Right kidney (tissue), 1 donor: ENCODE measurements at regions not wholly inside any gene's neighbourhood (a gene's known extent, or its start where the extent isn't known, plus 50 kb on each side); places are given as distances from the start of the nearest gene placed in this dataset.

ENCODE experiments used
- DNase-seq: peaks from one replicate; pipeline ENCODE4 v3.0.0-alpha.2; 2016

- DNase-seq: no peak
Measured at GRCh38 chr7:46982928-46983327, 599.0 kb downstream of the TNS3 start.

DNA sequence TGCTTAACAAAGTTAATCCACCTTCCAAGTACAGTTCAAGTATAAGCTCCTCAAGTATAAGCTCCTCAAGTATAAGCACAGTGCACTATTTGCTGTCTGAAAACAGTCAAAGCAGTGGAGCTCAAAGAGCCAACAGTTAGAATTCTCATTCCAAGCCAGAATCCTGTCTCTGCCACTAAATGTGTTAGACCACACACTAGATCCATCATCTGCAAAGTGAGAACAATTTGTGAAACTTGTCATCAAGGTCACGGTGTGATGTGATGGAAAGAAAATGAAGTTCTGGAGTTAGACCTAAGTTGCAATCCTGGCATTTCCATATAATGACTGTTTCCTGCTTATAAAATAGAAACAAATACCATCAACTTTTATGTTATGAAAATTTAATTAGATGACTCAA, 602.5 kb downstream of the TNS3 start:
- no peak for DNase-seq

- DNase-seq: no peak
Measured at GRCh38 chr7:46975493-46975892, 606.4 kb downstream of the TNS3 start.

GRCh38 chr7:46972205-46972604, 609.7 kb downstream of the TNS3 start:
- DNase-seq: no peak

- no peak for DNase-seq
Measured at GRCh38 chr7:46970476-46970875, 611.4 kb downstream of the TNS3 start.

DNA sequence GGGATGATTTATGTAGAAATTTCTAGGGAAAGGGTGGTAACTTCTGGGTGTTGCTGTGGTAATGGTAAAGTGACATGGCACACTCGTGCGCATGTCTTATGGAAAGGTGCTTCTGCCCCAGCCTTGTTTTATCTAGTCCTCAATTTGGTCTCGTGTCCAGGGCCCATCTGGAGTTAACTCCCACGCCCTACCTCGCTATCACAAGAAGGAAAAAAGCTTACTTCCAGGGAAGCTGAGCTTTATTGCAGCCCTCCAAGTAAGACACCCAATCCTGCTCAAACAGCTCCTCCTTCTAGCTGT, 611.8 kb downstream of the TNS3 start:
- no peak for DNase-seq

DNA sequence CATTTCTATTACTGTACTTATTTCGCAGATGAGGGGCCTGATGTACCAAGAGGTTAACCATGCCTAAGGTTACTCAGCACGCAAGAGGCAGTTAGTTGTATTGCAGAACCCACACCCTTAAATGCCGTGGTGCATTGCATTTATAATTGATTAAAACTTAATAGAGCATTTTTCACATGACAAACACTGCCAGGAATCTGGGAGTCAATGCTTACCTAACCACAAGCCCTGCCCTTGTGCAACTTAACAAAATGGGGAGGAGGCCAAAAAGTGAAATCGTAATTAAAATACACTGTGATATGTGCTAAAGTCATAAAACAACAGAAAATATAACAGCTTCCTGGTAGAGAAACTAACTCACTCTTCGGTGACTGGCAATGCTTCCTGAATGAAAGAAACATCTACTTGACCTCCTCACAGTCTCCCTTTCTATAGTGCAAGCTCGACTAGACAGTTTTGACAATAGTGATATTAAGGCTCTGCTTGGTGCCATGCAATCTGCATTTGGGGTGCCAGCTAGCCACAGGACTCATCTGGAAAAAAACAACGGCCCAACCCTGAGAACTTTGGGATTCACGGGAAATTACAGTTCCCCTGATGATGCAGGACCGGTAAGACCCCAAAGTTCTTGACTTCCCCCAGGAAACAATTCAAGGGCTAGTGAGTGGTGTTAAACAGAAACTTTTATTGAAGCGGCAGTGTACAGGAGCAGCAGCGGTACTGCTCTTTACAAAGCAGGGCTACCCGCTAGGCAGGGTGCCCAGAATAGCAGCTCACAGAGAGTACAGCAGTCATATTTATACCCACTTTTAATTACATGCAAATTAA, 612.4 kb downstream of the TNS3 start:
- DNase-seq: no peak

GRCh38 chr7:46968003-46968402, 613.9 kb downstream of the TNS3 start:
- no peak for DNase-seq

DNA sequence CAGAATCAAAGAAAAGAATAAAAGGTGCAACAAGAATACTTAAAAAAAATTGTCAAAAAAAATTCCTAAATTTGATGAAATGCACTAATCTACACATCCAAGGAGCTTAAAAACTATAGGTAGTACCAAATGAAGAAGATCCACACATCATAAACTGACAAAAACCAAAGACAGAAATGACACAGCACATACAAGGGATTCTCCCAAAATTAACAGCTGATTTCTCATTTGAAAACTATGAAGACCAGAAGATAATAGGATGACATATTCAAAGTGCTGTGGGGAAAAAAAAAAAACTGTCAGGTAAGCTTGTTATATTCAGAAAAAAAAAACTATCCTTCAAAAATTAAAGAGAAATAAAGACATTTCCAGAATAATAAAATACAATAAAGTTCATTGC, 618.2 kb downstream of the TNS3 start:
- DNase-seq: no peak

DNA sequence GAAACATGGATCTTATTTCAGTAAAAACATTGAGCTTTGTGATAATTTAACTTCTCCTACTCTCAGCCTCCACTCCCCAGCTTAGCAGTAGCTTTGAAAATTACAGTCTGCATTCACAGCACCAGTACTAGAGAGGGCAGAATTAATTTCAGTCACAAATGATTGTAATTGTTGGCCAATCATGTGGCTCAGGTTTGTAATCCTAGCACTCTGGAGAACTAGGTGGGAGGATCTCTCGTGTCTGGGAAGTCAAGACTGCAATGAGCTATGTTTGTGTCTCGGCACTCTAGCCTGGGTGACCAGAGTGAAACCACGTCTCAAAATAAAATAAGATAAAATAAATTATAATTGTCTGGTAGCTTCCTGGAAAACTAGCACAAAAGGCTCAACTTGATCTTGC, 620.9 kb downstream of the TNS3 start:
- DNase-seq: no peak

- no peak for DNase-seq
Measured at GRCh38 chr7:46957195-46957594, 624.7 kb downstream of the TNS3 start.

GRCh38 chr7:46955531-46955930, 626.4 kb downstream of the TNS3 start:
- DNase-seq: no peak

DNA sequence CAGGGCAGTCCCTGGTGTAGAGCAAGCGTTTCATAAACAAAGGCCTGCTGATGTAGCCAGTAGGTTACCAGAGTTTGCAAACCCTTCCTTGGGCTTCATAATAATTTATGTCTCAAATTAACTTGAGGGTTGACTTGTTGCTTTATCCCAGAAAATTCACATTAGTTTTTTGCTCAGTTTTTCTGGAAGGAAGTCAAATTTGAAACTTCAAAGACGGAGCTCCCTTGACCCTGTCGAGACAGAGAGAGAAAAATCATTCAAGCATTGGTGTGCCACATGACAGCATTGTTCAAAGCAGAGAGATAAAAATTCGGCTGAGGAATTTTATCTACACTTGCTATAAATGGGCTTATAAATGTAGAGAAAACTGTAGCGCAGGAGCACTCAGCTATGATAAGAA, 627.7 kb downstream of the TNS3 start:
- peak; percentile 27 for DNase-seq

DNA sequence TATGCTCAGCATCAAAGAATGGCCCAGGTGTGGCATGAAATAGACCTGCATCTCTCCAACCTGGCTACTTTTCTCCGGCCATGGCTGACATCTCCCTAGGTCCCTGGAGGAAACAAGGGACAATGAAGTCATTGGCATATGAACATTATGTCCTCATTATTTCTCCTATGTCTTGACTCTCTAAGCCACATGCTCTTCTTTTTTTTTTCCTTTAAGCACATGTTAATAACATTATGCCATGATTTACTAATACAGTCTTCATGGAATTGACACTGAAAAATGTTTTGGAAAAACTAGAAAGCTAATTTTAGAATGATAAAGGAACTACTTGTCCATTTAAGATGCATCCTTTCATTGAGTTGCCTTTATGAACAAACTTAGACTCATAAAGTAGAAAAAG, 628.9 kb downstream of the TNS3 start:
- no peak for DNase-seq

DNA sequence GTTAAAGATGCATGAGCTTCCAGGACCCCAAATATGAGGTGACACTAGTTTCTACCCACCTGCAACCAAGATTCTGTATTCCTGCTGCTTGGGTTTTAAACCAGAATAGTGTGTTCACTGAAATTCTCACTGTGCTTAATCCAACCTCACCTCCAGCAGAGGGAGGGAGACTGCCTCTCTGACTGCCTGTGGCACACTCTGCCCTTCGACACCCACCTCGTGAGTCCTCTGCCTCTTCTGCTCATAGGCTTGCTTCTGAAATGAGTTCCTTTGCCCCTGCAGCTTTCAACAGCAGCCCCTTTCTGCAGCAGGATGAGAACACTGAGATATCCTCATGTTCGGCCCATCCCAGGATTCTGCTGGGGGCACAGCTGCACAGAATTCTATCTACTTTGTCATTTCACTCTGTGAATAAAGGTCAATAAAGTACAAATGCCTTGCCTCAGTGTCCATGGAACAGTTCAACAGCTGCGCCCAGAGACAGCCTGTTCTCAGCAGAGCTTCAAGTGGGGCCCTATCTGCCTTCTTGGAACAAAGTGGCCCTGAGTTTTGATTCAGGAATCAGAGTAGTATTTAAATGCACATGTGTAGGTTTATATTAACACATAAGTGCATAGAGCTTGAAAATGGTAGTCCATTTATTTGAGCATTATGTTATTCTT, 632.5 kb downstream of the TNS3 start:
- DNase-seq: no peak

- no peak for DNase-seq
Measured at GRCh38 chr7:46948716-46949115, 633.2 kb downstream of the TNS3 start.

- DNase-seq: no peak
Measured at GRCh38 chr7:46945328-46945727, 636.6 kb downstream of the TNS3 start.

- no peak for DNase-seq
Measured at GRCh38 chr7:46943996-46944395, 637.9 kb downstream of the TNS3 start.

- DNase-seq: no peak
Measured at GRCh38 chr7:46942574-46942973, 639.3 kb downstream of the TNS3 start.

GRCh38 chr7:46940178-46940577, 641.7 kb downstream of the TNS3 start:
- no peak for DNase-seq

GRCh38 chr7:46939558-46939957, 642.4 kb downstream of the TNS3 start:
- no peak for DNase-seq

DNA sequence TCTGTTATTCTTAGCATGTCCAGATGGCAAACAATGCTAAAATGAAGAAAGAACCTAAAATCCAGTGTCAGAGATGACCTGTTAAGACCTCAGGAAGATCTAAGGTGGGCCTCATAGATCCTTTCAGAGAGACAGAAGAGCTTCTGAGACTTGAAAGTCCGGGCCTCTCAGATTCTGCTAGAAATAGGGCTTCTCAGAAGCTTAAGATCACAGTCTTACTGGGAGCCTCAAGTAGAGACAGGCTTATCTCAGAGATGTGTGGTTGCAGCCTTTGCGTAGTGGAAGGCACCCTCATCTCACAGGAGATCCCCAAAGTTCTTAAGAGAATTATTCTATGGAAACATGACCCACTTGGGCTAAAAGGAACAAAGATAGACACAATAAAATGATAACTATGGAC, 642.8 kb downstream of the TNS3 start:
- DNase-seq: no peak

GRCh38 chr7:46937826-46938225, 644.1 kb downstream of the TNS3 start:
- no peak for DNase-seq

- no peak for DNase-seq
Measured at GRCh38 chr7:46934198-46934825, 647.6 kb downstream of the TNS3 start.
